ENCODE measurements at regions not wholly inside any gene's neighbourhood (a gene's known extent, or its start where the extent isn't known, plus 50 kb on each side); places are given as distances from the start of the nearest gene placed in this dataset.
"Not testable (repeated sequence)": the region's sequence is repeated elsewhere in the genome, so short reads cannot be mapped to it uniquely, and the experiment has no call there.

DNA sequence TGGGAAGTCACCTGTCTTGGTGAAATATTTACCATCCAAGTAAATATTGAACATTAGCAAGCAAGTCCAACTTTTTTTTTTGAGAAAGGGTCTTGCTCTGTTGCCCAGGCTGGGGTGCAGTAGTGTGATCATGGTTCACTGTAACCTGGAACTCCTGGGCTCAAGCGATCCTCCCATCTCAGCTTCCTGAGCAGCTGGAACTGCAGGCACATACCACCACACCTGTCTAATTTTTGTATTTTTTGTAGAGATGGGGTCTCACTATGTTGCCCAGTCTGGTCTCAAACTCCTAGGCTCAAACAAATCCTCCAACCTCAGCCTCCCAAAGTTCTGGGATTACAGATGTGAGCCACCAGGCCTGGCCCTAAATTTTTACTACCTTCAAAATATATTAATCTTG, 171.0 kb upstream of the PFKP start:
- H3K27ac Mint-ChIP-seq; DNase-seq; H3K9me3 Mint-ChIP-seq; H3K36me3 Mint-ChIP-seq (ENCODE audit: insufficient read depth); H3K4me3 Mint-ChIP-seq; ATAC-seq (replicated peaks); H3K4me1 Mint-ChIP-seq (ENCODE audit: low read depth in 2 of 2): not testable (repeated sequence)
- H3K27me3 Mint-ChIP-seq, result peaks cover 53 to 59% of the 10 kb centered on the region in 2 donors

GRCh38 chr10:2895594-2896196, 171.7 kb upstream of the PFKP start:
- no peak for DNase-seq
- no peak overlapping the region for H3K27ac Mint-ChIP-seq
- ATAC-seq (replicated peaks), result no peak
- H3K36me3 Mint-ChIP-seq (ENCODE audit: insufficient read depth), result no peaks in the 10 kb centered on the region
- peaks cover 58 to 62% of the 10 kb centered on the region in 2 donors for H3K27me3 Mint-ChIP-seq
- H3K4me1 Mint-ChIP-seq (ENCODE audit: low read depth in 2 of 2), result no peaks in the 10 kb centered on the region
- no peak overlapping the region for H3K4me3 Mint-ChIP-seq
- no peaks in the 10 kb centered on the region for H3K9me3 Mint-ChIP-seq

DNA sequence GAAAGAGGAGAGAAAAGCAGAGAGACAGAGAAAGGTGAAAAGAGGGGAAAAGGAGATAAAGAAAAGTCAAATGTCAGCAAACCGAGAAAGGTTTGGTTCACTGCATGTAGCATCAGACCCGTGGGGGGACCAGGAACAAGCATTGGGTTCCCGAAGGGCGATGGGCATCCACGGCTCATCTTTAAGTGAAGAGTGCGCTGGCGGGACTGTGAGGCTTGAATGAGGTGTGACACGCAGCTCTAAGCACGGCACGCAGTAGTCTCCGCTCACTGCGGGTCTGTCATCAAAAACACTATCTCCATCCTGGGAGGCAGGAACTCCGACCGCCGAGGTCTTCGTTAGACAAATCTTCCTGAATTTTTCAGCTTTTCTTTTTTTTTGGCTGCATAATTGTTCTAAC, 173.4 kb upstream of the PFKP start:
- H3K4me1 Mint-ChIP-seq (ENCODE audit: low read depth in 2 of 2), result no peaks in the 10 kb centered on the region
- H3K9me3 Mint-ChIP-seq, result peaks cover 0 to under 1% of the 10 kb centered on the region in 2 donors
- H3K27ac Mint-ChIP-seq, result no peak overlapping the region
- no peak for DNase-seq
- H3K27me3 Mint-ChIP-seq, result peaks cover 49 to 51% of the 10 kb centered on the region in 2 donors
- H3K4me3 Mint-ChIP-seq, result no peak overlapping the region
- H3K36me3 Mint-ChIP-seq (ENCODE audit: insufficient read depth), result no peaks in the 10 kb centered on the region
- ATAC-seq (replicated peaks), result no peak

GRCh38 chr10:2893158-2893845, 174.0 kb upstream of the PFKP start:
- H3K27ac Mint-ChIP-seq, result no peak overlapping the region
- no peak for DNase-seq
- H3K9me3 Mint-ChIP-seq, result peaks cover 5 to 8% of the 10 kb centered on the region in 2 donors
- H3K4me1 Mint-ChIP-seq (ENCODE audit: low read depth in 2 of 2), result no peaks in the 10 kb centered on the region
- no peak overlapping the region for H3K4me3 Mint-ChIP-seq
- no peaks in the 10 kb centered on the region for H3K36me3 Mint-ChIP-seq (ENCODE audit: insufficient read depth)
- peaks cover 44 to 48% of the 10 kb centered on the region in 2 donors for H3K27me3 Mint-ChIP-seq
- ATAC-seq (replicated peaks), result no peak

DNA sequence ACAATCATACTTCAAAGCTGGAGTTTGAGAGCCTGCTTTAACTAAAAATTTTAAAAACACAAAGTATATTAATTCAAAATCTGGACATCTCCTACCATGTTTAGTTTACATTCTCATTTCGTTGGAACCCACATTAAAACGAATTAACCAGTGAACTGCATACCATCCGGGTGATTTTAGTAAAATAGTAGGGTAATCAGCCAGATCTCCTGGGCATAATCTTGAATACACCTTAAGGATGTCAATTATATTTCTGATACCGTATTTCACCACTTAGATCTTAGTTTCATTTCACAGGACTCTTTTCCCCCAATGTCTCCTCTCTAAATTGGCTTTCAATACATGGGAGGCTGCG, 175.6 kb upstream of the PFKP start:
- H3K27ac Mint-ChIP-seq, result no peak overlapping the region
- H3K4me1 Mint-ChIP-seq (ENCODE audit: low read depth in 2 of 2), result no peaks in the 10 kb centered on the region
- no peaks in the 10 kb centered on the region for H3K36me3 Mint-ChIP-seq (ENCODE audit: insufficient read depth)
- ATAC-seq (replicated peaks) (no peak), DNase-seq (no peak)
- peaks cover 7 to 10% of the 10 kb centered on the region in 2 donors for H3K9me3 Mint-ChIP-seq
- H3K27me3 Mint-ChIP-seq, result peaks cover 32 to 38% of the 10 kb centered on the region in 2 donors
- no peak overlapping the region for H3K4me3 Mint-ChIP-seq

DNA sequence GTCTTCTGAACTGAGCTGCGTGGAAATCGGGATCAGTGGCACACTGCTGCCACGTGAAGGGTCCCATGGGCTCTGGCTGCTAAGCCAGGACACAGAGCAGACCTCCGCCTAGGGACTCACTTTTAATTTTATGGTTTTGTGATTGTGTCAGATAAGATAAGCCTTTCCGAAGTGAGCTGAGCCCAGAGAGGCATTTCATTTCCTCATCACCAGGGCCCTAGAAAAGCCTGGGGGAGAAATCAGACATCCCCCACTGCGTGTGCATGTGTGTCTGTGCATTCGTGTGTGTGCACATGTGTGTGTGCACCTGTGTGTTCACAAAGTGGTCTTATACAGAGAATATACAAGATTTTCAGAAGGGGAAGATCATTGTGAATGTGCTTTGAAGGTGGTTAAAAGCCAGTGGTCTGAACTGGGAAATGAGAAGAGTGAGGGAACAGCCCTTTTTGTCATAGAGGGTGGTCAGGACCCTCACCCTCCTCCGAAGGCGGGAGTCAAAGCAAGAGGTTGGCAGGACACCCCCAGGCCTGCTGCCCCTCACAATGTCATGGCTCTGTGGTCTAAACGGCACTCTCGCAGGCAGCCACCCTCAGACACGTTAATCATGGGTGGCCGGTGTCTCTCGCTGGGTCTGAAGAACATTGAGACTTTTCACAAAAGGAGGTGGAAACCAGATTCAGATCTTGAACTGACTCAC, 176.1 kb upstream of the PFKP start:
- DNase-seq, result no peak
- ATAC-seq (replicated peaks), result no peak
- no peak overlapping the region for H3K27ac Mint-ChIP-seq
- peaks cover 7 to 10% of the 10 kb centered on the region in 2 donors for H3K9me3 Mint-ChIP-seq
- no peaks in the 10 kb centered on the region for H3K4me1 Mint-ChIP-seq (ENCODE audit: low read depth in 2 of 2)
- H3K4me3 Mint-ChIP-seq, result no peak overlapping the region
- peaks cover 37 to 38% of the 10 kb centered on the region in 2 donors for H3K27me3 Mint-ChIP-seq
- H3K36me3 Mint-ChIP-seq (ENCODE audit: insufficient read depth), result no peaks in the 10 kb centered on the region

DNA sequence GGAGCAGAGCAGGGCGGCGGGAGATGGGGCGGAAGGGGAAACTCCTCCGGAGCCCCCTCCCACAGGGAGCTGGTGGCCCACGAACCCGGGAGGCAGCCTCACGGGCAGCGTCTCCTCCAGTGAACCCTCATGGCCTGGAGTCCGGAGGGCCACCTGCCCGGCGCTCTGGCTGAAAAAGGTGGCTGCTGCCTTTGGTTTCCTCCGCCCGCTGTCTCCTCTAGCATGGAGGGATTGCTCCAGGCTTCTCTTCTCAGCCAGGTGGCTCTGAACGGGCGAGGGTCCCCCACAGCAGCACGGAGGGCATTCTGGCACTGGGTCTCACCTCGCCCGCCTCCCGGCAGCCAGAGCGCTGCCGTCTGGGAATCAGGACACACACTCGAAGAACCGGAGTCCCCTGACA, 177.3 kb upstream of the PFKP start:
- H3K4me1 Mint-ChIP-seq (ENCODE audit: low read depth in 2 of 2), result no peaks in the 10 kb centered on the region
- no peak for ATAC-seq (replicated peaks)
- DNase-seq, result no peak
- no peak overlapping the region for H3K27ac Mint-ChIP-seq
- peaks cover 36 to 38% of the 10 kb centered on the region in 2 donors for H3K27me3 Mint-ChIP-seq
- no peak overlapping the region for H3K4me3 Mint-ChIP-seq
- H3K36me3 Mint-ChIP-seq (ENCODE audit: insufficient read depth), result peaks cover 1% of the 10 kb centered on the region
- peaks cover 7 to 10% of the 10 kb centered on the region in 2 donors for H3K9me3 Mint-ChIP-seq

- ATAC-seq (replicated peaks), result no peak
- peaks cover 28 to 34% of the 10 kb centered on the region in 2 donors for H3K27me3 Mint-ChIP-seq
Observed at GRCh38 chr10:2888403-2889004, 178.8 kb upstream of the PFKP start.

DNA sequence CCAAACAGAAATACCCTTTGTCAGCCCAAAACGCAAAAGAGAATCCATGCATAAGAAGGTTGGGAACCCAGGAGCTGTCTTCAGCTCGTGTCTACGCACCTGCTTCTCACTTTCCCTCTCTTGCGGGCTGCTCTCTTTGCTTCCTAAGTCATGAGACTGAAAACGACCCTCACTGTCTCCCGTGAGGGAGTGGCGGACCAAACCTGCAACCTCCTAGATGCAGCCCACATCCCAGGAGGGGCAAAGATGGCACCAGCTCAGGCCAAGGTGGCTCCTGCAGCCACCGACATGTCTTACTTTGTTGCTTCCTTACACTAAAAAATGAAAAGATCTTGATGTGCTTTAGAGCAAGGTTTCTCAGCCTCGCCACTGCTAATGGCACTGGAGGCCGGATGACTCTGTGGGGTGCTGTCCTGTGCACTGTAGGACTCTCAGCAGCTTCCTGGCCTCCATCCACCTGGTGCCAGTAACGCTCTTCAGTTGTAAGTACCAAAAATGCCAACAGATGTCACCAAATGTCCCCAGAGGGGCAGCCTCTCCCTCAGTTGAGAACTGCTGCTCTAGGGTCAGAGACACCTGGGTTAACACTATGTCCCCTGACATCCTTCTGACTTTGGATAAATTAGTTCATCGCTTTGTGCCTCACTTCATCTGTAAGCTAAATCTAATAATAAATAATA, 179.8 kb upstream of the PFKP start:
- Mint-ChIP-seq H3K27me3 (peaks cover 21 to 25% of the 10 kb centered on the region in 2 donors), H3K27ac (no peak overlapping the region), H3K4me1 (ENCODE audit: low read depth in 2 of 2) (no peaks in the 10 kb centered on the region), H3K36me3 (ENCODE audit: insufficient read depth) (peaks cover 3% of the 10 kb centered on the region), H3K9me3 (peaks cover 9 to 10% of the 10 kb centered on the region in 2 donors), H3K4me3 (no peak overlapping the region)
- no peak for ATAC-seq (replicated peaks)
- no peak for DNase-seq

More at GRCh38 chr10:2888403-2889004, 178.8 kb upstream of the PFKP start:
- H3K27ac Mint-ChIP-seq, result no peak overlapping the region
- H3K4me1 Mint-ChIP-seq (ENCODE audit: low read depth in 2 of 2), result no peaks in the 10 kb centered on the region
- peaks cover 9 to 10% of the 10 kb centered on the region in 2 donors for H3K9me3 Mint-ChIP-seq
- H3K36me3 Mint-ChIP-seq (ENCODE audit: insufficient read depth), result peaks cover 3% of the 10 kb centered on the region
- no peak overlapping the region for H3K4me3 Mint-ChIP-seq
- no peak for DNase-seq

DNA sequence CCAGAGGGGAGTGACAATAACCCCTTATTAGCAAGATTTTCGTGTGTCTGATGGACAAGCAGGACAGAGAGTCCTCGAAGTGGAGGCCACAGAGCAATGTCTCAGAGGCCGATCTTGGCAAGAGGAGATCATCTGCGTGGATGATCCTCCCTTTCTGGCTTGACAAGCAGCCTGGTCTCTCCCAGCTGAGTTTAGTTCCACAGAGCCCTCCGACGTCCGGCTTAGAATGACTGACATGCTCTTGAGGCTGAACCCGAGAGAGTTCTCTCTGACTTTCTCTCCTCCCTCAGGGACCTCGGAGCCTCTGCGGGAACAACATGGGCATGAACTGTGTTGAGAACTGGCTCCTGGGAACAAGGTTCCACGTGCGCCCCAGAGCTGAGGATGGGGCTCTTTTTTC, 180.7 kb upstream of the PFKP start:
- peaks cover 9 to 10% of the 10 kb centered on the region in 2 donors for H3K9me3 Mint-ChIP-seq
- H3K27me3 Mint-ChIP-seq, result peaks cover 20 to 22% of the 10 kb centered on the region in 2 donors
- no peak for DNase-seq
- H3K36me3 Mint-ChIP-seq (ENCODE audit: insufficient read depth), result peaks cover 3% of the 10 kb centered on the region
- no peak overlapping the region for H3K4me3 Mint-ChIP-seq
- no peaks in the 10 kb centered on the region for H3K4me1 Mint-ChIP-seq (ENCODE audit: low read depth in 2 of 2)
- no peak for ATAC-seq (replicated peaks)
- H3K27ac Mint-ChIP-seq, result no peak overlapping the region

GRCh38 chr10:2885288-2886278, 181.8 kb upstream of the PFKP start:
- Mint-ChIP-seq H3K4me1 (ENCODE audit: low read depth in 2 of 2) (no peaks in the 10 kb centered on the region), H3K36me3 (ENCODE audit: insufficient read depth) (peaks cover 3% of the 10 kb centered on the region), H3K4me3 (no peak overlapping the region), H3K27ac (no peak overlapping the region), H3K9me3 (peaks cover 9 to 10% of the 10 kb centered on the region in 2 donors), H3K27me3 (peaks cover 13 to 22% of the 10 kb centered on the region in 2 donors)
- DNase-seq, result no peak
- ATAC-seq (replicated peaks), result no peak

DNA sequence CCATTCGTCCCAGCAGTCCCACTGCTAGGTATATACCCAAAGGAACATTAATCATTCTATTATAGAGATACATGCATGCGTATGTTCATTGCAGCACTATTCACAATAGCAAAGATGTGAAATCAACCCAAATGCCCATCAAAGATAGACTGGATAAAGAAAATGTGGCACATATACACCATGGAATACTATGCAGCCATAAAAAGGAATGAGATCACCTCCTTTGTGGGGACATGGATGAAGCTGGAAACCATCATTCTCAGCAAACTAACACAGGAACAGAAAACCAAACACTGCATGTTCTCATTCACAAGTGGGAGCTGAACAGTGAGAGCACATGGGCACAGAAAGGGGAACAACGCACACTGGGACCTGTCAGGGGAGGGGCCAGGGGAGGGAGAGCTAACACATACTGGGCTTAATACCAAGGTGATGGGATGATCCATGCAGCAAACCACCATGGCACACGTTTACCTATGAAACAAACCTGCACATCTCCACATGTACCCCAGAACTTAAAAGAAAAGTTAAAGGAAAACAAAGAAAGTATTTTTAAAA, 183.3 kb upstream of the PFKP start:
- not testable (repeated sequence) for H3K27ac Mint-ChIP-seq; DNase-seq; H3K36me3 Mint-ChIP-seq (ENCODE audit: insufficient read depth); H3K4me3 Mint-ChIP-seq; H3K4me1 Mint-ChIP-seq (ENCODE audit: low read depth in 2 of 2); ATAC-seq (replicated peaks)
- Mint-ChIP-seq H3K9me3 (peaks cover 10 to 11% of the 10 kb centered on the region in 2 donors), H3K27me3 (peaks cover 16 to 26% of the 10 kb centered on the region in 2 donors)
